WTC11 (cell line): ENCODE measurements at regions not wholly inside any gene's neighbourhood (a gene's known extent, or its start where the extent isn't known, plus 50 kb on each side); places are given as distances from the start of the nearest gene placed in this dataset.

Experiments
- ATAC-seq: fragments of 200-7000 bp; cut with Tn5 transposase; 2 replicates; pipeline ENCODE4 v1.10.0; 2021; ENCODE audit warnings: mild to moderate bottlenecking, moderate library complexity
- CTCF ChIA-PET: fragments of 300-600 bp; sonication (Branson Sonifier 250); formaldehyde crosslinking; loops from one replicate; lab custom pipeline; 2021; ENCODE audit warnings: antibody characterized with exemption; lab: Charles Lee
- POLR2A ChIA-PET: fragments of 350-600 bp; sonication (Branson Sonifier 250); formaldehyde crosslinking; loops from one replicate; lab custom pipeline; 2021; ENCODE audit warnings: antibody characterized with exemption; lab: Charles Lee
- DNase-seq: peaks from one replicate; pipeline ENCODE4 v3.0.0; 2021; ENCODE audit warnings: low spot score
- H3K27ac Mint-ChIP-seq: 2 replicates; pipeline ENCODE4 v1.8.0; 2021; ENCODE audit warnings: mixed read lengths
- H3K27me3 Mint-ChIP-seq: 2 replicates; pipeline ENCODE4 v1.8.0; 2021; ENCODE audit warnings: low read depth, mild to moderate bottlenecking, moderate library complexity, mixed read lengths
- H3K36me3 Mint-ChIP-seq: 2 replicates; pipeline ENCODE4 v1.8.0; 2021; ENCODE audit warnings: mixed read lengths
- H3K4me1 Mint-ChIP-seq: 2 replicates; pipeline ENCODE4 v1.8.0; 2022; ENCODE audit warnings: mixed read lengths
- H3K4me3 Mint-ChIP-seq: 2 replicates; pipeline ENCODE4 v1.8.0; 2021; ENCODE audit warnings: mild to moderate bottlenecking, moderate library complexity, mixed read lengths
- H3K9me3 Mint-ChIP-seq: 2 replicates; pipeline ENCODE4 v1.8.0; 2021; ENCODE audit warnings: mixed read lengths
- AFF4 ChIP-seq: sonication (generic); formaldehyde crosslinking; IDR thresholded peaks from 2 replicates; pipeline ENCODE4 v1.8.1; 2023; ENCODE audit warnings: mild to moderate bottlenecking, missing genetic modification reagents, borderline replicate concordance
- ATF2 ChIP-seq: sonication (generic); formaldehyde crosslinking; IDR thresholded peaks from 2 replicates; pipeline ENCODE4 v1.8.1; 2022; ENCODE audit warnings: low read depth, missing genetic modification reagents, borderline replicate concordance
- FOXK1 ChIP-seq: sonication (generic); formaldehyde crosslinking; IDR thresholded peaks from 2 replicates; pipeline ENCODE4 v1.8.0; 2022; ENCODE audit warnings: mild to moderate bottlenecking, moderate library complexity, missing genetic modification reagents
- FOXP4 ChIP-seq: sonication (generic); formaldehyde crosslinking; IDR thresholded peaks from 2 replicates; pipeline ENCODE4 v1.8.0; 2022; ENCODE audit warnings: mild to moderate bottlenecking, missing genetic modification reagents
- JAZF1 ChIP-seq: fragments of 250-450 bp; sonication (Bioruptor Pico); IDR thresholded peaks from 2 replicates; pipeline ENCODE4 v1.9.0; 2021; ENCODE audit warnings: moderate library complexity, mild to moderate bottlenecking, inconsistent platforms
- NFE2L1 ChIP-seq: sonication (generic); formaldehyde crosslinking; IDR thresholded peaks from 2 replicates; pipeline ENCODE4 v1.8.1; 2023; ENCODE audit warnings: missing genetic modification reagents
- SMAD3 ChIP-seq: sonication (generic); formaldehyde crosslinking; IDR thresholded peaks from 2 replicates; pipeline ENCODE4 v1.8.0; 2022; ENCODE audit warnings: missing genetic modification reagents, mild to moderate bottlenecking, borderline replicate concordance
- SOX15 ChIP-seq: fragments of 250-450 bp; sonication (Bioruptor Pico); IDR thresholded peaks from 2 replicates; pipeline ENCODE4 v1.9.0; 2021; ENCODE audit warnings: mild to moderate bottlenecking
- TEAD4 ChIP-seq: sonication (generic); formaldehyde crosslinking; IDR thresholded peaks from 2 replicates; pipeline ENCODE4 v1.8.0; 2022; ENCODE audit warnings: mild to moderate bottlenecking, missing genetic modification reagents
- ZBTB43 ChIP-seq: sonication (generic); formaldehyde crosslinking; IDR thresholded peaks from 2 replicates; pipeline ENCODE4 v1.8.1; 2023; ENCODE audit warnings: mild to moderate bottlenecking, missing genetic modification reagents
- ZSCAN18 ChIP-seq: fragments of 250-450 bp; sonication (Bioruptor Pico); IDR thresholded peaks from 2 replicates; pipeline ENCODE4 v2.1.2; 2022; ENCODE audit warnings: mild to moderate bottlenecking, moderate library complexity
- TF ChIP-seq, protein P1 (sequence below): sonication (generic); formaldehyde crosslinking; IDR thresholded peaks from 2 replicates; pipeline ENCODE4 v1.8.0; 2023; ENCODE audit warnings: missing genetic modification reagents, mild to moderate bottlenecking, borderline replicate concordance
- TF ChIP-seq, protein P2 (sequence below): sonication (generic); formaldehyde crosslinking; IDR thresholded peaks from 2 replicates; pipeline ENCODE4 v1.8.1; 2023; ENCODE audit warnings: mild to moderate bottlenecking, missing genetic modification reagents, moderate library complexity
- TF ChIP-seq, protein P3 (sequence below): sonication (generic); formaldehyde crosslinking; IDR thresholded peaks from 2 replicates; pipeline ENCODE4 v1.8.0; 2022; ENCODE audit warnings: mild to moderate bottlenecking, missing genetic modification reagents
- TF ChIP-seq, protein P4 (sequence below): fragments of 250-450 bp; sonication (Bioruptor Pico); IDR thresholded peaks from 2 replicates; pipeline ENCODE4 v1.9.0; 2021; ENCODE audit warnings: mild to moderate bottlenecking

- TF ChIP-seq FOXP4 (CRISPR knock-in tag) (no peak), AFF4 (CRISPR knock-in tag) (no peak), JAZF1 (CRISPR knock-in tag) (no peak), NFE2L1 (CRISPR knock-in tag) (no peak), ZBTB43 (CRISPR knock-in tag) (no peak), FOXK1 (CRISPR knock-in tag) (no peak)
- TF ChIP-seq, protein P1, sequence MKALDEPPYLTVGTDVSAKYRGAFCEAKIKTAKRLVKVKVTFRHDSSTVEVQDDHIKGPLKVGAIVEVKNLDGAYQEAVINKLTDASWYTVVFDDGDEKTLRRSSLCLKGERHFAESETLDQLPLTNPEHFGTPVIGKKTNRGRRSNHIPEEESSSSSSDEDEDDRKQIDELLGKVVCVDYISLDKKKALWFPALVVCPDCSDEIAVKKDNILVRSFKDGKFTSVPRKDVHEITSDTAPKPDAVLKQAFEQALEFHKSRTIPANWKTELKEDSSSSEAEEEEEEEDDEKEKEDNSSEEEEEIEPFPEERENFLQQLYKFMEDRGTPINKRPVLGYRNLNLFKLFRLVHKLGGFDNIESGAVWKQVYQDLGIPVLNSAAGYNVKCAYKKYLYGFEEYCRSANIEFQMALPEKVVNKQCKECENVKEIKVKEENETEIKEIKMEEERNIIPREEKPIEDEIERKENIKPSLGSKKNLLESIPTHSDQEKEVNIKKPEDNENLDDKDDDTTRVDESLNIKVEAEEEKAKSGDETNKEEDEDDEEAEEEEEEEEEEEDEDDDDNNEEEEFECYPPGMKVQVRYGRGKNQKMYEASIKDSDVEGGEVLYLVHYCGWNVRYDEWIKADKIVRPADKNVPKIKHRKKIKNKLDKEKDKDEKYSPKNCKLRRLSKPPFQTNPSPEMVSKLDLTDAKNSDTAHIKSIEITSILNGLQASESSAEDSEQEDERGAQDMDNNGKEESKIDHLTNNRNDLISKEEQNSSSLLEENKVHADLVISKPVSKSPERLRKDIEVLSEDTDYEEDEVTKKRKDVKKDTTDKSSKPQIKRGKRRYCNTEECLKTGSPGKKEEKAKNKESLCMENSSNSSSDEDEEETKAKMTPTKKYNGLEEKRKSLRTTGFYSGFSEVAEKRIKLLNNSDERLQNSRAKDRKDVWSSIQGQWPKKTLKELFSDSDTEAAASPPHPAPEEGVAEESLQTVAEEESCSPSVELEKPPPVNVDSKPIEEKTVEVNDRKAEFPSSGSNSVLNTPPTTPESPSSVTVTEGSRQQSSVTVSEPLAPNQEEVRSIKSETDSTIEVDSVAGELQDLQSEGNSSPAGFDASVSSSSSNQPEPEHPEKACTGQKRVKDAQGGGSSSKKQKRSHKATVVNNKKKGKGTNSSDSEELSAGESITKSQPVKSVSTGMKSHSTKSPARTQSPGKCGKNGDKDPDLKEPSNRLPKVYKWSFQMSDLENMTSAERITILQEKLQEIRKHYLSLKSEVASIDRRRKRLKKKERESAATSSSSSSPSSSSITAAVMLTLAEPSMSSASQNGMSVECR, result no peak
- TF ChIP-seq, protein P2, sequence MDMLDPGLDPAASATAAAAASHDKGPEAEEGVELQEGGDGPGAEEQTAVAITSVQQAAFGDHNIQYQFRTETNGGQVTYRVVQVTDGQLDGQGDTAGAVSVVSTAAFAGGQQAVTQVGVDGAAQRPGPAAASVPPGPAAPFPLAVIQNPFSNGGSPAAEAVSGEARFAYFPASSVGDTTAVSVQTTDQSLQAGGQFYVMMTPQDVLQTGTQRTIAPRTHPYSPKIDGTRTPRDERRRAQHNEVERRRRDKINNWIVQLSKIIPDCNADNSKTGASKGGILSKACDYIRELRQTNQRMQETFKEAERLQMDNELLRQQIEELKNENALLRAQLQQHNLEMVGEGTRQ (CRISPR knock-in tag), result no peak
Observed at GRCh38 chr21:17264182-17264581, 248.7 kb upstream of the CXADR start (continued).

- H3K9me3 Mint-ChIP-seq, result peaks cover 32% of the 10 kb centered on the region
- peaks cover 3% of the 10 kb centered on the region; the same call in 1 of the 2 replicates for H3K27me3 Mint-ChIP-seq
- no peak overlapping the region for H3K27ac Mint-ChIP-seq
- ATAC-seq (no peak), DNase-seq (no peak)
- no peaks in the 10 kb centered on the region for H3K4me1 Mint-ChIP-seq
- peaks cover 25% of the 10 kb centered on the region for H3K36me3 Mint-ChIP-seq
- H3K4me3 Mint-ChIP-seq, result no peak overlapping the region
- CTCF ChIA-PET, result interaction anchor here (1.1 kb wide), 1 partner anchor 327 kb away, joined by 4 read pairs; no protein-coding TSS in a partner anchor
- POLR2A ChIA-PET, result no interaction called here
- TF ChIP-seq ATF2 (CRISPR knock-in tag), result no peak
- TF ChIP-seq SMAD3, result no peak
- TF ChIP-seq TEAD4, result no peak
- TF ChIP-seq, protein P3, sequence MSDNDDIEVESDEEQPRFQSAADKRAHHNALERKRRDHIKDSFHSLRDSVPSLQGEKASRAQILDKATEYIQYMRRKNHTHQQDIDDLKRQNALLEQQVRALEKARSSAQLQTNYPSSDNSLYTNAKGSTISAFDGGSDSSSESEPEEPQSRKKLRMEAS (CRISPR knock-in tag), result no peak
- no peak for TF ChIP-seq AFF4 (CRISPR knock-in tag)
- TF ChIP-seq ZSCAN18, result no peak
- TF ChIP-seq SOX15 (CRISPR knock-in tag), result no peak
- TF ChIP-seq, protein P4, sequence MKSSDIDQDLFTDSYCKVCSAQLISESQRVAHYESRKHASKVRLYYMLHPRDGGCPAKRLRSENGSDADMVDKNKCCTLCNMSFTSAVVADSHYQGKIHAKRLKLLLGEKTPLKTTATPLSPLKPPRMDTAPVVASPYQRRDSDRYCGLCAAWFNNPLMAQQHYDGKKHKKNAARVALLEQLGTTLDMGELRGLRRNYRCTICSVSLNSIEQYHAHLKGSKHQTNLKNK (CRISPR knock-in tag), result no peak
Observed at GRCh38 chr21:17269760-17270159, 243.1 kb upstream of the CXADR start.
